Stimulated activated CD4-positive, alpha-beta T cell treated with anti-CD3 and anti-CD28 coated beads, Interleukin-1b, Interleukin-23, amount 100 ng/mL, for 4 hours (primary cell): ENCODE measurements at regions not wholly inside any gene's neighbourhood (a gene's known extent, or its start where the extent isn't known, plus 50 kb on each side); places are given as distances from the start of the nearest gene placed in this dataset.

Experiments used
- DNase-seq, 2 donors: peaks; one replicate each; pipeline ENCODE4 v3.0.0-alpha.2; 2020; ENCODE audit warnings: low read depth in 2 of 2

- no peak for DNase-seq
These were observed 102.9 kb downstream of the PFKFB3 start for GRCh38 chr10:6305401-6306321.

GRCh38 chr10:6306917-6307316 is 104.2 kb downstream of the PFKFB3 start:
- no peak for DNase-seq

- DNase-seq = no peak
These were observed 107.1 kb downstream of the PFKFB3 start for GRCh38 chr10:6309816-6310215.

- no peak for DNase-seq
These were observed 108.2 kb downstream of the PFKFB3 start for GRCh38 chr10:6310977-6311376.

GRCh38 chr10:6311700-6312330 is 109.1 kb downstream of the PFKFB3 start:
- DNase-seq = no peak

GRCh38 chr10:6312636-6313035 is 109.9 kb downstream of the PFKFB3 start:
- DNase-seq = no peak

- DNase-seq = no peak
These were observed 110.6 kb downstream of the PFKFB3 start for GRCh38 chr10:6313111-6313895.

GRCh38 chr10:6314620-6315205 is 112.0 kb downstream of the PFKFB3 start:
- no peak for DNase-seq

GRCh38 chr10:6319119-6319518 is 116.4 kb downstream of the PFKFB3 start:
- DNase-seq = no peak

GRCh38 chr10:6320320-6321010 is 117.7 kb downstream of the PFKFB3 start:
- DNase-seq = no peak

- no peak for DNase-seq
These were observed 119.1 kb downstream of the PFKFB3 start for GRCh38 chr10:6321880-6322279.

- DNase-seq = no peak
These were observed 120.1 kb downstream of the PFKFB3 start for GRCh38 chr10:6322805-6323204.

GRCh38 chr10:6327961-6328698 is 125.4 kb downstream of the PFKFB3 start:
- no peak for DNase-seq

GRCh38 chr10:6328699-6329423 is 126.1 kb downstream of the PFKFB3 start:
- no peak for DNase-seq

GRCh38 chr10:6333086-6333485 is 130.4 kb downstream of the PFKFB3 start:
- DNase-seq = no peak

- DNase-seq = no peak
These were observed 131.2 kb downstream of the PFKFB3 start for GRCh38 chr10:6333973-6334372.

GRCh38 chr10:6336016-6336415 is 133.3 kb downstream of the PFKFB3 start:
- DNase-seq = no peak

- no peak for DNase-seq
These were observed 134.7 kb downstream of the PFKFB3 start for GRCh38 chr10:6337382-6337781.

- no peak for DNase-seq
These were observed 135.6 kb downstream of the PFKFB3 start for GRCh38 chr10:6338361-6338760.

- DNase-seq = no peak
These were observed 137.2 kb downstream of the PFKFB3 start for GRCh38 chr10:6339891-6340290.
